ENCODE measurements at regions not wholly inside any gene's neighbourhood (a gene's known extent, or its start where the extent isn't known, plus 50 kb on each side); places are given as distances from the start of the nearest gene placed in this dataset.

GRCh38 chr9:135412315-135413085, 67.1 kb upstream of the PPP1R26 start:
- DNase-seq, result peak; percentile 52

- no peak for DNase-seq
These were observed 66.6 kb upstream of the PPP1R26 start for GRCh38 chr9:135413086-135413375.

- no peak for DNase-seq
These were observed 66.1 kb upstream of the PPP1R26 start for GRCh38 chr9:135413461-135413860.

- DNase-seq, result no peak
These were observed 65.3 kb upstream of the PPP1R26 start for GRCh38 chr9:135414293-135414692.

GRCh38 chr9:135415586-135415985, 64.0 kb upstream of the PPP1R26 start:
- DNase-seq, result no peak

- DNase-seq, result no peak
These were observed 62.8 kb upstream of the PPP1R26 start for GRCh38 chr9:135416664-135417290.

- DNase-seq, result no peak
These were observed 61.4 kb upstream of the PPP1R26 start for GRCh38 chr9:135418161-135418560.

- DNase-seq, result no peak
These were observed 60.5 kb upstream of the PPP1R26 start for GRCh38 chr9:135419106-135419505.

GRCh38 chr9:135422341-135422944, 57.1 kb upstream of the PPP1R26 start:
- no peak for DNase-seq

- no peak for DNase-seq
These were observed 55.9 kb upstream of the PPP1R26 start for GRCh38 chr9:135423725-135424124.

Measured in EL (cell line).